ENCODE measurements at regions not wholly inside any gene's neighbourhood (a gene's known extent, or its start where the extent isn't known, plus 50 kb on each side); places are given as distances from the start of the nearest gene placed in this dataset.

GRCh38 chrX:142060191-142060590 is 144.9 kb downstream of the MAGEC2 start:
- no peak overlapping the region for H3K27ac ChIP-seq
- no peaks in the 10 kb centered on the region for H3K9me3 ChIP-seq (replicated peaks in 1 of 3)
- no peaks in the 10 kb centered on the region for H3K36me3 ChIP-seq (replicated peaks in 1 of 2)
- intact Hi-C loops (cut with DNase I), result no loop called here
- 59 to 70% (median 66%) methylated on average over 2 of the region's 2 CpGs for WGBS, 4 donors
- no peaks in the 10 kb centered on the region for H3K4me1 ChIP-seq (replicated peaks in 1 of 2)
- H3K27me3 ChIP-seq, result no peaks in the 10 kb centered on the region
- TF ChIP-seq POLR2A (IDR thresholded peaks at IDR 0.05) (no peak), CTCF (IDR thresholded peaks at IDR 0.05) (no peak)
- DNase-seq, result no peak
- no peak overlapping the region for H3K4me3 ChIP-seq

GRCh38 chrX:142054094-142054493 is 150.4 kb downstream of the MAGEC1 start:
- TF ChIP-seq POLR2A (IDR thresholded peaks at IDR 0.05) (no peak), CTCF (IDR thresholded peaks at IDR 0.05) (no peak)
- no peaks in the 10 kb centered on the region for H3K36me3 ChIP-seq (replicated peaks in 1 of 2)
- intact Hi-C loops (cut with DNase I), result no loop called here
- H3K4me3 ChIP-seq, result no peak overlapping the region
- 63 to 76% (median 73%) methylated on average over 1 of the region's 1 CpG for WGBS, 4 donors
- H3K4me1 ChIP-seq (replicated peaks in 1 of 2), result no peaks in the 10 kb centered on the region
- no peaks in the 10 kb centered on the region for H3K27me3 ChIP-seq
- no peaks in the 10 kb centered on the region for H3K9me3 ChIP-seq (replicated peaks in 1 of 3)
- no peak for DNase-seq
- H3K27ac ChIP-seq, result no peak overlapping the region

GRCh38 chrX:142052238-142052637 is 148.5 kb downstream of the MAGEC1 start:
- DNase-seq, result no peak
- no peaks in the 10 kb centered on the region for H3K9me3 ChIP-seq (replicated peaks in 1 of 3)
- H3K27ac ChIP-seq, result no peak overlapping the region
- WGBS, 4 donors, result 77 to 83% (median 79%) methylated on average over 3 of the region's 3 CpGs
- no peaks in the 10 kb centered on the region for H3K4me1 ChIP-seq (replicated peaks in 1 of 2)
- TF ChIP-seq CTCF (IDR thresholded peaks at IDR 0.05) (no peak), POLR2A (IDR thresholded peaks at IDR 0.05) (no peak)
- no peak overlapping the region for H3K4me3 ChIP-seq
- intact Hi-C loops (cut with DNase I), result no loop called here
- H3K27me3 ChIP-seq, result no peaks in the 10 kb centered on the region
- H3K36me3 ChIP-seq (replicated peaks in 1 of 2), result no peaks in the 10 kb centered on the region

GRCh38 chrX:142043196-142043595 is 139.5 kb downstream of the MAGEC1 start:
- 73 to 77% (median 77%) methylated on average over 3 of the region's 3 CpGs for WGBS, 4 donors
- no peaks in the 10 kb centered on the region for H3K27me3 ChIP-seq
- no peak overlapping the region for H3K4me3 ChIP-seq
- intact Hi-C loops (cut with DNase I), result no loop called here
- no peaks in the 10 kb centered on the region for H3K36me3 ChIP-seq (replicated peaks in 1 of 2)
- TF ChIP-seq POLR2A (IDR thresholded peaks at IDR 0.05) (no peak), CTCF (IDR thresholded peaks at IDR 0.05) (no peak)
- H3K27ac ChIP-seq, result no peak overlapping the region
- no peak for DNase-seq
- no peaks in the 10 kb centered on the region for H3K4me1 ChIP-seq (replicated peaks in 1 of 2)
- H3K9me3 ChIP-seq (replicated peaks in 1 of 3), result no peaks in the 10 kb centered on the region
